Kidney epithelial cell (primary cell): ENCODE measurements at regions not wholly inside any gene's neighbourhood (a gene's known extent, or its start where the extent isn't known, plus 50 kb on each side); places are given as distances from the start of the nearest gene placed in this dataset.

Source experiments
- DNase-seq: peaks from one replicate; pipeline ENCODE4 v3.0.0-alpha.2; 2010; ENCODE audit warnings: low read depth
- H3K27me3 ChIP-seq: 2 replicates; pipeline ENCODE4 v1.6.0; 2011; ENCODE audit warnings: low read length; ENCODE audit not compliant: control insufficient read depth, insufficient read depth
- H3K36me3 ChIP-seq: 2 replicates; pipeline ENCODE4 v1.5.1; 2011; ENCODE audit warnings: low read length; ENCODE audit not compliant: control insufficient read depth, insufficient read depth
- H3K4me3 ChIP-seq: 2 replicates; pipeline ENCODE4 v1.5.1; 2011; ENCODE audit warnings: low read depth, mild to moderate bottlenecking, control low read depth, low read length
- TF ChIP-seq, protein P1 (sequence below): IDR thresholded peaks from 2 replicates; pipeline ENCODE4 v1.5.1; 2011; ENCODE audit warnings: mild to moderate bottlenecking, moderate library complexity, low read length, control low read depth, inconsistent platforms; ENCODE audit not compliant: insufficient read depth, poor library complexity, severe bottlenecking

DNA sequence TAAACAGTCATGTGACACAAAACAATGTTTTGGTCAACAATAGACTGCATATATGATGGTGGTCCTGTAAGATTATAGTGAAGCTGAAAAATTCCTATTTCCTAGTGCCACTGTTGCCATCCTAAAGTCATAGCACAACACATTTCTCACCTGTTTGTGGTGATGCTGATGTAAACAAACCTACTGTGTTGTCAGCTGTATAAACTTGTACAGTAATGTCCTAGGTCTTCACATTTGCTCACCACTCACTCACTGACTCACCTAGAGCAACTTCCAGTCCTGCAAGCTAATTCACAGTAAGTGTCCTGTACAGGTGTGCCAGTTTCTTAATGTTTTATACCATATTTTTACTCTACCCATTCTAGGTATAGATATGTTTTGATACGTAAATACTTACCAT lies 326.1 kb upstream of the USP24 start:
- Histone ChIP-seq H3K27me3 (no peaks in the 10 kb centered on the region), H3K4me3 (no peak overlapping the region), H3K36me3 (no peaks in the 10 kb centered on the region)
- TF ChIP-seq, protein P1, sequence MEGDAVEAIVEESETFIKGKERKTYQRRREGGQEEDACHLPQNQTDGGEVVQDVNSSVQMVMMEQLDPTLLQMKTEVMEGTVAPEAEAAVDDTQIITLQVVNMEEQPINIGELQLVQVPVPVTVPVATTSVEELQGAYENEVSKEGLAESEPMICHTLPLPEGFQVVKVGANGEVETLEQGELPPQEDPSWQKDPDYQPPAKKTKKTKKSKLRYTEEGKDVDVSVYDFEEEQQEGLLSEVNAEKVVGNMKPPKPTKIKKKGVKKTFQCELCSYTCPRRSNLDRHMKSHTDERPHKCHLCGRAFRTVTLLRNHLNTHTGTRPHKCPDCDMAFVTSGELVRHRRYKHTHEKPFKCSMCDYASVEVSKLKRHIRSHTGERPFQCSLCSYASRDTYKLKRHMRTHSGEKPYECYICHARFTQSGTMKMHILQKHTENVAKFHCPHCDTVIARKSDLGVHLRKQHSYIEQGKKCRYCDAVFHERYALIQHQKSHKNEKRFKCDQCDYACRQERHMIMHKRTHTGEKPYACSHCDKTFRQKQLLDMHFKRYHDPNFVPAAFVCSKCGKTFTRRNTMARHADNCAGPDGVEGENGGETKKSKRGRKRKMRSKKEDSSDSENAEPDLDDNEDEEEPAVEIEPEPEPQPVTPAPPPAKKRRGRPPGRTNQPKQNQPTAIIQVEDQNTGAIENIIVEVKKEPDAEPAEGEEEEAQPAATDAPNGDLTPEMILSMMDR, result no peak
- DNase-seq, result no peak

DNA sequence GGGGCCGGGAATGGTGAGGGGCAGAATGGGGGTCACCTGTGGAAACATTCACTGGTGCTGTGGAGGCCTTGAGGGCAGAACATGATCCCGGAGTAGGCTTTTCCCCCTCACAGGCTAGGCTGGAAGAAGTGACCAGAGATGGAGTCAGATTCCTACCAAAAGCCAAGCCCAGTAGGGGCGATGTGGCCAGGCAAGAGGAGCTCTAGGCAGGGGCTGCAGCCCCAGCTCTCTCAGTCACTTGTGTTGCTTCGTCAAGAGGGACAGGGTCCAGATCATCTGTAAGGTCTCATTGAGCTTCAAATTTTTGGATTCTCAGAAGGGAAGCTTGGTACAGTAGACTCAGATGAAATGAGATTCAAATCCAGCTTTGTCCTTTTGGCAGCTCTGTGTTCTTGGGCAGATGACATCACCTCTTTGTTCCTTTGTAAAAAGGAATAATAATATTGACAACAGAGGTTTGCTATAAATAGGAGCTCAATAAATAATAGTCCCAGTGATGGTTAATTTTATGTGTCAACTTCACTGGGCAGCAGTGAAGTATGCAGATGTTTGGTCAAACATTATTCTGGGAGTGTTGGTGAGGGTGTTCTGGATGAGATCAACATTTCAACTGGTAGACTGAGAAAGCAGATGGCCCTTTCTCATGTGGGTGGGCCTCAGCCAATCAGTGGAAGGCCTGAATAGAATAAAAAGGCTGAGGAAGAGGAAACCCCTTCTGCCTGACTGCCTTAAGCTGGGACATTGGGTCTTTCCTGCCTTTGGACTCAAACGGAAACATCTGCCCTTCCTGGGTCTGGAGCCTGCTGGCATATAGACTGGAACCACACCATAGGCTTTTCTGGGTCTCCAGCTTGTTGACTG lies 324.7 kb upstream of the USP24 start:
- H3K36me3 ChIP-seq, result no peaks in the 10 kb centered on the region
- no peaks in the 10 kb centered on the region for H3K27me3 ChIP-seq
- TF ChIP-seq, protein P1, result no peak
- H3K4me3 ChIP-seq, result no peak overlapping the region
- no peak for DNase-seq

DNA sequence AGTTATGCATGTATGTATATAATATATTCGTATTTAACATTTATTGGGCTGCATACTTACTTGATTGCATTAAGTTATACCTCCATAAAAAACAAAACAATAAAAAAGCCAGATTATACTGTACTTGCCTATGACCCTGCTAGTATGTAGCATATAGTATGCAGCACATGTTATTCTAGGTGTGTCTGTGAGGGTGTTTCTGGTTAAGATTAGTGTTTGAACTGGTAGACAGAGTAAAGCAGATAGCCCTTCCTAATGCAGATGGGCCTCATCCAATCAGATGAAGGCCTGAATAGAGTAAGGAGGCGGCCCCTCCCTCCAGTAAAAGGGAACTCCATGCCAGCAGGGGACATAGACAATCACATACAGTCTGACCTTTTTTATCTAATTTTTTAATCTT lies 323.3 kb upstream of the USP24 start:
- Histone ChIP-seq H3K4me3 (no peak overlapping the region), H3K27me3 (no peaks in the 10 kb centered on the region), H3K36me3 (no peaks in the 10 kb centered on the region)
- no peak for DNase-seq
- TF ChIP-seq, protein P1, result no peak

DNA sequence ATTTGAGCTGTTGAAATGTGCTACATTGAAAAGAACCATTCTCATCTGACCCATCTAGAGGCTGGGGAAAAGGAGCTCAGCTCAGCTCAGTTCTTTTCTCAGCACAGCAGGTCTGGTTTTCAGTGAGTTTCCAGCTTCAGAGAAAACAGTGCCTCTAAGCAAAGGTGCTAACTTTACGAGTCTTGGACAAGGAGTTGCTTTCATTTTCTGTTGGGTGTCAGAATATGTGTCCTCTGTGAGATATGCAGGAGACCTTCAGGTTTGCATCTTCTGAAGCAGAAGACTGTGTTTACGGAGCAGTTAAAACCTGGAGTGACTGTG lies 321.3 kb upstream of the USP24 start:
- Histone ChIP-seq H3K4me3 (no peak overlapping the region), H3K36me3 (no peaks in the 10 kb centered on the region), H3K27me3 (no peaks in the 10 kb centered on the region)
- TF ChIP-seq, protein P1, result no peak
- no peak for DNase-seq

DNA sequence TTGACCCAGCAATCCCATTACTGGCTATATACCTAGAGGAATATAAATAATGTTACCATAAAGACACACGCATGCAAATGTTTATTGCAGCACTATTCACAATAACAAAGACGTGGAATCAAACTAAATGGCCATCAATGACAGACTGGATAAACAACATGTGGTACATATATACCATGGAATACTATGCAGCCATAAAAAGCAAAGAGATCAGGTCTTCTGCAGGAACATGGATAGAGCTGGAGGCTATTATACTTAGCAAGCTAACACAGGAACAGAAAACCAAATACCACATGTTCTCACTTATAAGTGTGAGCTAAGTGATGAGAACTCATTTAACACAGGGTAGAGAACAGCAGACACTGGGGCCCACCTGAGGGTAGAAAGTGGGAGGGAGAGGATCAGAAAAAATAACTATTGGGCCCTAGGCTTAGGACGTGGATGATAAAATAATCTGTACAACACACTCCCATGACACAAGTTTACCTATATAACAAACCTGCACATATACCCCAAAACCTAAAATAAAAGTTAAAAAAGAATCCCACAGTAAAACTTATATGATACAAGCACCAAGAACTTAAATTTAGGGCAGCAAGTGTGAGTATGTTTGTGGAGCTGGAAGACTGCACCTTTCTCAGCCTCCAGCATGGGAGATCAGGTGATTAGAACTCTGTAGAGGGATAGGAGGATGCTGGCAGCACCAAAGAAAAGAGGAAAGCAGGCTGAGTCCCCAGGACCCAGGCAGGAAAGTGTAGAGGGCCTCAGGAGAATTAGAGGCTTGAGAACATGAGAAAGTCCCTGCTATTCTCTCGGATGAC lies 320.8 kb upstream of the USP24 start:
- H3K27me3 ChIP-seq, result no peaks in the 10 kb centered on the region
- H3K4me3 ChIP-seq, result no peak overlapping the region
- H3K36me3 ChIP-seq, result no peaks in the 10 kb centered on the region
- TF ChIP-seq, protein P1, result no peak
- DNase-seq, result no peak
